ENCODE measurements at regions not wholly inside any gene's neighbourhood (a gene's known extent, or its start where the extent isn't known, plus 50 kb on each side); places are given as distances from the start of the nearest gene placed in this dataset.

- DNase-seq, result no peak
- intact Hi-C loops (cut with DNase I; ENCODE audit: low total_unique reads), result no loop called here
- Histone ChIP-seq H3K27me3 (no peaks in the 10 kb centered on the region), H3K4me3 (no peak overlapping the region), H3K36me3 (no peaks in the 10 kb centered on the region), H3K9me3 (no peaks in the 10 kb centered on the region), H3K4me1 (no peaks in the 10 kb centered on the region), H3K27ac (no peak overlapping the region)
- TF ChIP-seq, protein P1, sequence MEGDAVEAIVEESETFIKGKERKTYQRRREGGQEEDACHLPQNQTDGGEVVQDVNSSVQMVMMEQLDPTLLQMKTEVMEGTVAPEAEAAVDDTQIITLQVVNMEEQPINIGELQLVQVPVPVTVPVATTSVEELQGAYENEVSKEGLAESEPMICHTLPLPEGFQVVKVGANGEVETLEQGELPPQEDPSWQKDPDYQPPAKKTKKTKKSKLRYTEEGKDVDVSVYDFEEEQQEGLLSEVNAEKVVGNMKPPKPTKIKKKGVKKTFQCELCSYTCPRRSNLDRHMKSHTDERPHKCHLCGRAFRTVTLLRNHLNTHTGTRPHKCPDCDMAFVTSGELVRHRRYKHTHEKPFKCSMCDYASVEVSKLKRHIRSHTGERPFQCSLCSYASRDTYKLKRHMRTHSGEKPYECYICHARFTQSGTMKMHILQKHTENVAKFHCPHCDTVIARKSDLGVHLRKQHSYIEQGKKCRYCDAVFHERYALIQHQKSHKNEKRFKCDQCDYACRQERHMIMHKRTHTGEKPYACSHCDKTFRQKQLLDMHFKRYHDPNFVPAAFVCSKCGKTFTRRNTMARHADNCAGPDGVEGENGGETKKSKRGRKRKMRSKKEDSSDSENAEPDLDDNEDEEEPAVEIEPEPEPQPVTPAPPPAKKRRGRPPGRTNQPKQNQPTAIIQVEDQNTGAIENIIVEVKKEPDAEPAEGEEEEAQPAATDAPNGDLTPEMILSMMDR (IDR thresholded peaks at IDR 0.05), result no peak
- TF ChIP-seq POLR2AphosphoS5 (IDR thresholded peaks at IDR 0.05) (no peak), EP300 (IDR thresholded peaks at IDR 0.05) (no peak), POLR2A (IDR thresholded peaks at IDR 0.05) (no peak)
- 50 to 55% (median 54%) methylated on average over 2 of the region's 2 CpGs for WGBS, 5 donors
These were observed 50.4 kb upstream of the PTGFR start for GRCh38 chr1:78440381-78440793.

Small RNA genes in the stretch of these regions (small RNA-seq; reads per million reads assigned to genes)
- gene AC096531.1, result 0 reads per million in 4 donors
- gene RNA5SP23, result 0 to 0.41 (median 0.05) reads per million in 4 donors
